Spleen (tissue), 11 donors: ENCODE measurements at regions not wholly inside any gene's neighbourhood (a gene's known extent, or its start where the extent isn't known, plus 50 kb on each side); places are given as distances from the start of the nearest gene placed in this dataset.
"Not testable (repeated sequence)": the region's sequence is repeated elsewhere in the genome, so short reads cannot be mapped to it uniquely, and the experiment has no call there.

Experiments used
- DNase-seq: peaks from one replicate; pipeline ENCODE4 v3.0.0-alpha.2; 2020
- H3K27ac ChIP-seq, 8 donors: fragments of 200-600 bp; sonication (generic) in 7 of 8; 1 replicate in 4 of 8; 2 replicates in 4 of 8; pipeline versions ENCODE4 v1.5.0 to v1.8.0; 2016 to 2021; ENCODE audit warnings: inconsistent platforms in 4 of 8, mild to moderate bottlenecking in 4 of 8, moderate library complexity in 1 of 8
- H3K27me3 ChIP-seq, 7 donors: fragments of 200-600 bp; sonication (generic) in 6 of 7; replicated peaks in 1 of 7; 1 replicate in 4 of 7; 2 replicates in 3 of 7; pipeline versions ENCODE4 v1.5.0 to v1.8.0; 2016 to 2021; ENCODE audit warnings: inconsistent platforms in 3 of 7, mild to moderate bottlenecking in 1 of 7
- H3K36me3 ChIP-seq, 6 donors: fragments of 200-600 bp; sonication (generic) in 5 of 6; 1 replicate in 4 of 6; 2 replicates in 2 of 6; pipeline versions ENCODE4 v1.5.0 to v1.8.0; 2016 to 2021; ENCODE audit warnings: inconsistent platforms in 2 of 6
- H3K4me1 ChIP-seq, 6 donors: fragments of 200-600 bp; sonication (generic) in 5 of 6; 1 replicate in 3 of 6; 2 replicates in 3 of 6; pipeline versions ENCODE4 v1.5.0 to v1.8.0; 2016 to 2021; ENCODE audit warnings: inconsistent platforms in 3 of 6
- H3K4me3 ChIP-seq, 8 donors: fragments of 200-600 bp; sonication (generic) in 7 of 8; 1 replicate in 4 of 8; 2 replicates in 4 of 8; pipeline versions ENCODE4 v1.5.0 to v1.8.0; 2016 to 2021; ENCODE audit warnings: inconsistent platforms in 4 of 8, mild to moderate bottlenecking in 4 of 8, moderate library complexity in 2 of 8
- H3K9me3 ChIP-seq, 8 donors: fragments of 200-600 bp; sonication (generic) in 7 of 8; 1 replicate in 4 of 8; 2 replicates in 4 of 8; pipeline versions ENCODE4 v1.5.0 to v1.8.0; 2016 to 2021; ENCODE audit warnings: inconsistent platforms in 4 of 8
- CTCF ChIP-seq, 11 experiments: fragments of 200-600 bp in 7 of 11; fragments of 450-650 bp in 4 of 11; sonication (generic) in 4 of 11; IDR thresholded peaks in 8 of 11; conservative IDR thresholded peaks in 3 of 11; 1 replicate in 7 of 11; 2 replicates in 4 of 11; pipeline versions ENCODE4 v1.4.0 to v1.8.0; 2016 to 2021; ENCODE audit warnings: antibody characterized with exemption in 11 of 11, inconsistent platforms in 4 of 11, mild to moderate bottlenecking in 1 of 11
- POLR2A ChIP-seq, 3 donors: fragments of 450-650 bp; IDR thresholded peaks; one replicate each; pipeline ENCODE4 v1.5.1; 2017; ENCODE audit warnings: antibody characterized with exemption in 3 of 3, mild to moderate bottlenecking in 1 of 3
- POLR2AphosphoS5 ChIP-seq, 3 donors: sonication (generic); formaldehyde crosslinking; IDR thresholded peaks; one replicate each; pipeline ENCODE4 v1.5.1; 2017; ENCODE audit warnings: antibody characterized with exemption in 3 of 3
- WGBS, 5 donors: extraction: QIAGEN DNeasy Blood & Tissue Kit in 3 of 5; methylation state at CpG; one replicate each; pipeline versions ENCODE4 v1.1.5 to v1.1.7; 2013 to 2018; 5-methylcytosine and 5-hydroxymethylcytosine counted together
- intact Hi-C: fragments of 100-400 bp; cut with DNase I; formaldehyde crosslinking; loops from one replicate; pipeline ENCODE4 v1.15.0; 2023; ENCODE audit warnings: low total_unique reads
- donor health status: healthy with polysubstance abuse.
- donor health status: DM: no; HTN: no; CAD: no; lungs with moderate emphysema.
- donor health status: DM: no; HTN: no; CAD: no.
- donor health status: Bipolar disorder and iron deficiency.
- donor health status: healthy.
- donor health status: DM: no; HTN: no; CAD: no.
- donor health status: DM: yes; HTN: yes; CAD: no.

GRCh38 chr2:121837591-121837990 is 82.1 kb downstream of the TSN start:
- intact Hi-C loops: no loop called here
- Histone ChIP-seq H3K4me3 (no peak overlapping the region), H3K9me3 (no peaks in the 10 kb centered on the region), H3K36me3 (no peaks in the 10 kb centered on the region), H3K27me3 (no peaks in the 10 kb centered on the region), H3K4me1 (no peaks in the 10 kb centered on the region), H3K27ac (no peak overlapping the region)
- TF ChIP-seq CTCF (IDR thresholded peaks at IDR 0.05 in 8 of 11, conservative IDR thresholded peaks at IDR 0.05 in 3 of 11): no peak
- no peak for DNase-seq
- WGBS, 5 donors: 87 to 94% (median 92%) methylated on average over 3 of the region's 3 CpGs

- DNase-seq: no peak
- no peaks in the 10 kb centered on the region for H3K9me3 ChIP-seq
- H3K36me3 ChIP-seq: no peaks in the 10 kb centered on the region
- H3K27ac ChIP-seq: no peak overlapping the region
- no peaks in the 10 kb centered on the region for H3K4me1 ChIP-seq
- no peaks in the 10 kb centered on the region for H3K27me3 ChIP-seq
- 92 to 98% (median 96%) methylated on average over 2 of the region's 2 CpGs for WGBS, 5 donors
- TF ChIP-seq POLR2AphosphoS5 (IDR thresholded peaks at IDR 0.05) (no peak), POLR2A (IDR thresholded peaks at IDR 0.05) (no peak), CTCF (IDR thresholded peaks at IDR 0.05 in 8 of 11, conservative IDR thresholded peaks at IDR 0.05 in 3 of 11) (no peak)
- intact Hi-C loops: no loop called here
- no peak overlapping the region for H3K4me3 ChIP-seq
Measured at GRCh38 chr2:121838551-121838950, 83.1 kb downstream of the TSN start.

- intact Hi-C loops: no loop called here
- H3K27me3 ChIP-seq: no peaks in the 10 kb centered on the region
- H3K36me3 ChIP-seq: no peaks in the 10 kb centered on the region
- no peak overlapping the region for H3K4me3 ChIP-seq
- WGBS, 5 donors: 82 to 96% (median 84%) methylated on average over 3 of the region's 3 CpGs
- H3K27ac ChIP-seq: no peak overlapping the region
- TF ChIP-seq CTCF (IDR thresholded peaks at IDR 0.05 in 8 of 11, conservative IDR thresholded peaks at IDR 0.05 in 3 of 11) (no peak), POLR2A (IDR thresholded peaks at IDR 0.05) (no peak), POLR2AphosphoS5 (IDR thresholded peaks at IDR 0.05) (no peak)
- no peaks in the 10 kb centered on the region for H3K9me3 ChIP-seq
- no peaks in the 10 kb centered on the region for H3K4me1 ChIP-seq
- DNase-seq: no peak
Measured at GRCh38 chr2:121839584-121839983, 84.1 kb downstream of the TSN start.

GRCh38 chr2:121849236-121849635 is 93.8 kb downstream of the TSN start:
- H3K9me3 ChIP-seq: peaks cover 0 to 7% (median 0%) of the 10 kb centered on the region in 8 donors
- H3K27ac ChIP-seq: no peak overlapping the region
- no peak overlapping the region for H3K4me3 ChIP-seq
- intact Hi-C loops: no loop called here
- 66 to 78% (median 75%) methylated on average over 2 of the region's 2 CpGs for WGBS, 5 donors
- no peaks in the 10 kb centered on the region for H3K36me3 ChIP-seq
- DNase-seq: no peak
- H3K27me3 ChIP-seq: peaks cover 0 to 5% (median 0%) of the 10 kb centered on the region in 7 donors
- TF ChIP-seq POLR2A (IDR thresholded peaks at IDR 0.05): no peak
- TF ChIP-seq CTCF (IDR thresholded peaks at IDR 0.05 in 8 of 11, conservative IDR thresholded peaks at IDR 0.05 in 3 of 11): no peak
- no peak for TF ChIP-seq POLR2AphosphoS5 (IDR thresholded peaks at IDR 0.05)
- H3K4me1 ChIP-seq: no peaks in the 10 kb centered on the region

GRCh38 chr2:121853149-121853548 is 97.7 kb downstream of the TSN start:
- H3K4me1 ChIP-seq, H3K27ac ChIP-seq, intact Hi-C loops, H3K36me3 ChIP-seq, H3K4me3 ChIP-seq, DNase-seq, H3K27me3 ChIP-seq: not testable (repeated sequence)
- WGBS, 5 donors: 71 to 97% (median 90%) methylated on average over 1 of the region's 1 CpG
- H3K9me3 ChIP-seq: peaks cover 0 to 16% (median 0%) of the 10 kb centered on the region in 8 donors
